HEK293T (cell line): ENCODE measurements at regions not wholly inside any gene's neighbourhood (a gene's known extent, or its start where the extent isn't known, plus 50 kb on each side); places are given as distances from the start of the nearest gene placed in this dataset.

ENCODE experiments used
- ARNT ChIP-seq: fragments of 450-650 bp; IDR thresholded peaks from 2 replicates; pipeline ENCODE4 v1.6.1; 2017; ENCODE audit warnings: mild to moderate bottlenecking
- BHLHE40 ChIP-seq: fragments of 450-650 bp; IDR thresholded peaks from 2 replicates; pipeline ENCODE4 v1.6.1; 2016; ENCODE audit warnings: mild to moderate bottlenecking, moderate library complexity, borderline replicate concordance
- CTBP1 ChIP-seq: fragments of 450-650 bp; IDR thresholded peaks from 2 replicates; pipeline ENCODE4 v1.6.1; 2016; ENCODE audit warnings: borderline replicate concordance
- ELF4 ChIP-seq: fragments of 450-650 bp; IDR thresholded peaks from 2 replicates; pipeline ENCODE4 v1.6.1; 2017; ENCODE audit warnings: antibody characterized with exemption
- FOXK2 ChIP-seq: fragments of 450-650 bp; IDR thresholded peaks from 2 replicates; pipeline ENCODE4 v1.6.1; 2016; ENCODE audit warnings: mild to moderate bottlenecking
- FOXM1 ChIP-seq: fragments of 450-650 bp; IDR thresholded peaks from 2 replicates; pipeline ENCODE4 v1.6.1; 2017; ENCODE audit warnings: mild to moderate bottlenecking, borderline replicate concordance
- HDGF ChIP-seq: fragments of 450-650 bp; IDR thresholded peaks from 2 replicates; pipeline ENCODE4 v1.6.1; 2017; ENCODE audit warnings: antibody characterized with exemption, borderline replicate concordance
- L3MBTL2 ChIP-seq: fragments of 450-650 bp; conservative IDR thresholded peaks from 2 replicates; pipeline ENCODE4 v1.6.1; 2016; ENCODE audit warnings: mild to moderate bottlenecking
- SP1 ChIP-seq: fragments of 450-650 bp; IDR thresholded peaks from 2 replicates; pipeline ENCODE4 v1.6.1; 2017
- SUZ12 ChIP-seq: fragments of 450-650 bp; IDR thresholded peaks from 2 replicates; pipeline ENCODE4 v1.6.1; 2016; ENCODE audit warnings: mild to moderate bottlenecking
- ZNF384 ChIP-seq: fragments of 450-650 bp; IDR thresholded peaks from 2 replicates; pipeline ENCODE4 v1.6.1; 2016

DNA sequence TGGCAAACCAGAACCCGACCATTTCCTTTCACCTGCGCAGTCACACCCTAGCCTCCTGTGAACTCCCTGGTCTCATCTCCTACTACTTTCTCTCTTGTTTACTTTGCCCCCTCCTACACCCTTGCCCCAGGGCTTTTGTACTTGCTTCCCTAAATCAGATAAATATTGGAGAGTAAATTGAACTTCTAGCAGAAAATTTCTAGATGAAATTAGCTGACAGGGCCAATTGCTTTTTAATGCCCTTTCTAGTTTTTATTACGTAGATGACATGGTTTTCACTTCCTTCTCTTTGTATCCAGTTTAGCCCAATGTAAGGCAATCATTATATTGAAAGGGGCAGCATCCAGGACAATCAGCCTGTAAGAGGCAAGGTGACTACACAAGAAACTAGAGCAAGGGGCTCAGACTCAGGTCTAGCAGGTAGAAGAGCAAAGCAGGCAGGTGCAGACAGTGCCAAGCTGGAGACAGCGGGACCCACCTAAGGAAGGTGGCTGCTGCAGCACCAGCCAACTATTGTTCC lies 56.2 kb upstream of the TOPAZ1 start:
- TF ChIP-seq SUZ12 (no peak), L3MBTL2 (no peak), CTBP1 (no peak), BHLHE40 (no peak), ARNT (no peak), FOXK2 (no peak), HDGF (no peak), FOXM1 (no peak), ELF4 (no peak), SP1 (no peak), ZNF384 (no peak)
